Stromal cell of bone marrow (primary cell): ENCODE measurements at regions not wholly inside any gene's neighbourhood (a gene's known extent, or its start where the extent isn't known, plus 50 kb on each side); places are given as distances from the start of the nearest gene placed in this dataset.

Experiments used
- DNase-seq: peaks from one replicate; pipeline ENCODE4 v3.0.0-alpha.2; 2012; ENCODE audit warnings: low read depth

GRCh38 chr7:136174477-136175125, 197.4 kb upstream of the MTPN start:
- no peak for DNase-seq

DNA sequence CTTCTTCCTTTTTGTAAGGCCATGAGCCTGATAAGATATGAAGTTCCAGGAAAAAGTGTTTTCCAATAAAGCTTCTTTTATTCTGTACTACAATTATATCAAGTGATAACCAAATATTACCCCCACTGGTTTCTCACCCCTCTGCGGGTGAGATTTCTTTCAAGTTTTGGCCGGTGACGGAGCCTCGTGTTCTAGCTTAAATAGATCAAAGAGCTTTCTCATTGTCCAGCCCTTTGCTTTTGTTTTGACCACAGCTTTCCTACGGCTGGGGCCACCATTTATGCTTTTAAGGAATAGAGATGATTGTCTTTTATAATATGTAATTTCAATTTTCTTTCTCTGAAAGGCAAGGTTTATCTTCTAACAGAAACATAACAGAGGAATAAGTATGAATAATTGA, 196.7 kb upstream of the MTPN start:
- DNase-seq = no peak

GRCh38 chr7:136171233-136171632, 194.1 kb upstream of the MTPN start:
- no peak for DNase-seq

DNA sequence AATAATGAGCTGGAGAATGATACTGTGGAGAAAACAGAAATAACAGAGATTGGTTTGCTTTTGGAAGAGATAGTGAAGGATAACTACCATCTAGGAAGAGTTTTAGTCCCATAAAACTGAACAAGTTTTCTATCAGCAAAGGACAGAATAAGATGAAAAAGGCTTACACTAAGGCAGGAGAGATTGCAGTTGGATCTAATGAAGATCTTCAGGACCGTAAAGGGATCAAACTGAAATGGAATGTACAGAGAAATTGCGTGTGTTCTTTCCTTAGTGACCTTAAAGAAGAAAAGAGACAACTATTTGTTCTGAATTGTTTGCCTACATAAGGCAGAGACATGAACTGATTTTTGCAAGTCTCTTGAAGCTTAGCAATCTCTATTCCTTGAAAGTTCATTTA, 191.7 kb upstream of the MTPN start:
- DNase-seq = no peak

DNA sequence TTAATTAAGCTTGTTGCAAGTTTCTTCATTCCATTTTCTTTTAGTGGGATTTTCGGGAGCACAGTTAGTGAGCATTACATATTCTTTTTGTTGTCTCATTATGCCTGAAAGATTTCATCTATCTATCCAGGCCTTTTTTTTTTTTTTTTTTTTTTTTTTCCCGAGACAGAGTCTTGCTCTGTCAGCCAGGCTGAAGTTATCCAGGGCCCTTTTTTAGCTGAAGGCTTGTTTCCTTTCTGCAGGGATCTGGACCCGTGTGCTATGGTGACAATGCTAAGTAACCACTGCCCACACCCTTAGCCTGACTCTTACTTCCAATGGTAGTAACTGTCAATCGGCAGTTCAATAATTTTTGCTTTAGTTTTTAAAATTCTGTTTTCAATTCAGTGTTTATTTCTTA, 190.8 kb upstream of the MTPN start:
- no peak for DNase-seq

DNA sequence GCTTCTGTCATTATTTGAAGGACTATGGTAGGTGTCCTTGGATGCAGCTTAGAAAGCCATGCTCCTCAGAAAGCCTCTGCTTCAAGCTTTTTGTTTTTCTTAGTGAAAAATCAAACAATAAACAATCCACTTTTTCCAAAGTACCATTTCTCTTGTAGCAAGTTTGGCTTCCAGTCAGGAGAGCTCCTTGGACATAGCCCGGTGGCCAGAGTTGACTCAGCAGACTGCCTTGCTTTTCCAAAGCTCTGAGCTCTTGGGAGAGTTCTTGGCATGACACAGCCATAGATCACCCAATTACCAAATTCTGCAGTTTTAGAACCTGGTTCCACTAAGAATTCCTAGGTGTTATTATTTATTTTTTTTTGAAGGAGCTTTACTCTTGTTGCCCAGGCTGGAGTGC, 189.4 kb upstream of the MTPN start:
- DNase-seq = no peak

GRCh38 chr7:136163340-136163801, 186.2 kb upstream of the MTPN start:
- DNase-seq = no peak

- no peak for DNase-seq
Observed at GRCh38 chr7:136150311-136150710, 173.2 kb upstream of the MTPN start.

- no peak for DNase-seq
Observed at GRCh38 chr7:136148920-136149319, 171.8 kb upstream of the MTPN start.

DNA sequence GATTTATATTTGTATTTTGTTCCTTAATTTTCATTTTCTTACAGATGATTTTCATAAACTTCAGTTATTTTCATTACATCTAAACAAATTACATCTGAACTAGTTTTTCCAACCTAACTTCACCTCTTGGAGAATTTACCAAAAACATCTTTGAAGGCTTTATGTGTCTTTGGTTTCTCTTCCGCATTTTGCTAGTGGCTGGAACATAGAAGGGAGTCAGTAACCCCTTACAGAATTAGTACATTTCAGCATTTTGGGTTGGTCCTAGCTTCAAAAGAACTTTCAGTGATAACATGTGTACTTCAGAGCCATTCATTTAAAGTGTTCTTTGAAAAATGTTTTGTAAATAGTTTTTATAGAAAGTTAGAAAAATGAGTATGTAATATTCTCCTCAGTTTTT, 169.8 kb upstream of the MTPN start:
- DNase-seq = no peak

GRCh38 chr7:136144182-136144581, 167.0 kb upstream of the MTPN start:
- no peak for DNase-seq

GRCh38 chr7:136143271-136143670, 166.1 kb upstream of the MTPN start:
- DNase-seq = no peak

DNA sequence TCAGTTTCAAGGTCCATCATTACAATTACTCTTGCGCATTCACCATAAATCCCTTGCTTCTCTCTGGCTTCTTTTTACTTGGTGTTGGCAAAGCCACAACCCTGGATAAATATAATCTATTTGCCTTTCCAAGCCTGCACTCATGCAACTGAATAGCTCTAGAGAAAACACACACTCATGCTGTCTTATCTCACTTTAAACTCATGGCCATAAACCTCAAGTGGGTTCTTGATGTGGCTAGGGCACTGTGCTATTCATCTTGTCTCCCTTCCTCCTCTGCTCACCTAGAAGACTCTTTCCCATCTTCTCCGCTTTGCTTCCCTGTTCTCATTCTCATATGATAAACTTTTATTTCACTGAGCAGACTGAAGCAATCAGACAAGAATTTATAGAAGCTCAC, 165.4 kb upstream of the MTPN start:
- no peak for DNase-seq

DNA sequence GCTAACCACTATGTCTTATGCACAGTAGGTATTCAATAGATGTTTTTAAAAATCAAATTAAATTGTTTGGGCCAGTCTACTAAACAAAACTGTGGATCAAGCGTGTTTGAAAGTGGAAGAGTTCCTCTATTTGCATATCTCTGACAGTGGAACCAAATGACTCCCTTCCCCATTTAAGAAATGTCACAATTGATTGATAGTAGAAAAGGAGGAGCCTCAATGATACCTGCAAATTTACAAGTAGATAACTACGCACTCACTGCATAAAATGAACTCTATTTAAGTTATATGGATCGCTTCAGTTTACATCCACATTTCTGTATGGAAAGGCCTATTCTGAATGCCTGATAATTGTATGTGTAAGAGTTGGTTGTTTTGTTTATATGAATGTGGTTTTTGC, 163.3 kb upstream of the MTPN start:
- no peak for DNase-seq

DNA sequence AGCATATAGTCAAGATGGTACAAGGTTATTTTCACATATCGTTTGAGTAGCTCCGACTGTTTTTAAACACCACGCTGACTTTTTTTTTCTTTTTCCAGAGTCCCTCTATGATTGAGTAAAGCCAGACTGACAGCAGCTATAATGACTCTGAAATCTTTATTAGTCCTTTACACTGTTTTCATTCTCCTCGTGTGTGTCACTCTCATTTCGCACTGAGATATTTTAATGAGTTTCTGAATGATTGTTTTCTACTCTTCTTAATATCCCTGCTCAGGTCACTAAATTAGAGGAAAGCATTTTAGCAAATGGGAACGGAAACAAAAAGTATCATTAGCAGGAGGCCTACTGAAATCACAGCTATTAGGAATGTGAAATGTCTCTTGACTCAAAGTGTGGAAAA, 162.3 kb upstream of the MTPN start:
- DNase-seq = no peak

- no peak for DNase-seq
Observed at GRCh38 chr7:136138991-136139390, 161.8 kb upstream of the MTPN start.

- DNase-seq = no peak
Observed at GRCh38 chr7:136136906-136137454, 159.8 kb upstream of the MTPN start.

- DNase-seq = peak; percentile 7
Observed at GRCh38 chr7:136134503-136134902, 157.3 kb upstream of the MTPN start.

- no peak for DNase-seq
Observed at GRCh38 chr7:136133551-136133950, 156.4 kb upstream of the MTPN start.

- no peak for DNase-seq
Observed at GRCh38 chr7:136131304-136131630, 154.1 kb upstream of the MTPN start.

DNA sequence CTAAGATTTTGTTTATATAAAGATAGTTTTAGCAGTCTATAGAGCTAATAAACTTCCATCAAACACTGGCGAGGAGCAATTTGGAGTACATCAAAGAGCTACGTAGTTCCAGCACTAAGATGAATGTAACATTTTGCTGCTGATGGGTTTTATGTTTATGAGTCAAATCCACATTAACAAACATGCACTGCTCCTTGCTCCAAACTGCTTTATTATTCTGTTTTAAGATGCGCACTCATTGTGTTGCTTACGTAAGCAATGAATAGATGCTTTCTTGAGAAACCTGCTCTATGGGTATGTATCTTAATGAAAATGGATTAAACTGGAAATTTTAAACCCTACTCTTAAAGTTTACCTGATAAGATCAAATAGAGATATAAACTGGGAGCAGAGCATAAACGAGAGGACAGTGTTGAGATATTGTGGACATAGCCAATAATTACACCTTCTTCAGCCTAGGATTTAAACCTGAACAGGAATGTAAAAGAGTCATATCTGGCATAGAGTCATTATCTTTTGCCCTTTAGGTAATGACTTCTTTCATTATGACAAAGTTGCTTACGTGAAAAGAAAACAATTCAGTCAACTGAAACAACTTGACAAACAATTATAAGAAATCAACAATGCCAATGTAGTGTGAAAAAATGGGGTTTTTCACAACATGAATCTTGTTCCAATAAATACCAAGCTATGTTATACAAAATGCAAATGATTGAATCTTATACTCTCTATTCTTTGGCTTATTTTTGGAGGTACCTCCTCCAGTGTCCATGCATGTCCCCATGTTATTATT, 153.5 kb upstream of the MTPN start:
- no peak for DNase-seq

DNA sequence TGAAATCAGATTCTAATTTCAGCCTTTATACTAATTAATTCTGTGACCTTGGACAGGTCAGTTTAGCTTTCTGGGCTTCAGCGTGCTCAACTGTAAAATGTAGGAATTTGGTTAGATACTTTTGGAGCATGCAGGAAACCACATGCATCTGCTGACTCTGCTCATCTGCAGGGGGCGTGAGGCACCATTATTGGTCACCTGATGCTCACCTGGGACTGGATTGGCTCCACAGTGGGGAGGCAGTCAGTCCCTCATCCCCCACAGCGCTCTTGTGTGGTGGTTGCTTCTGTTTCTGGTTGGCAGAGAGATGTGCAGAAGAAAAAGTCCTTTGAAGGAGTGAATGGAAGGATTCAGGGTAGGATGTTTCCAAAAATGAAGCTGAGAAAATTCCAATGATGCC, 150.9 kb upstream of the MTPN start:
- DNase-seq = no peak

DNA sequence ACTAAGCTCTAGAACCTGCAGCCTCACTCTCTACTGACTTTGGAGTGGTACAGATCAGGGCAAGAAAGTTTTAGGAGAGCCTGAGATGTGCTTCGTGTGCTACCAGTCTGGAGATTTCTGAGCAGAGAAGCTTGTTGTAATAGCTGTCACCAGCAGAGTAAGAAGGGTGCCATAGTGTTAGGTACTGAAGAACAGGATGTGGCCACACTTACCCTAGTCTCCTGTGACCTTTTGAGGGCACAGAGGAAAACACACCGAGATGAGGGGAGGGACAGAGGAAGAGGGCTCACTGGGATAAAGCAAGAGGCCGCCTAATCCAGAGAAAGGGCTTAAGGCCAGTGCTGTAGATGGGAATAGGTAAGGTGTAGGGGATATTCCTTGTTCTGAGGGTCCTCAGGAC, 146.2 kb upstream of the MTPN start:
- DNase-seq = no peak

GRCh38 chr7:136122026-136122425, 144.9 kb upstream of the MTPN start:
- no peak for DNase-seq
